NCI-H774 (cell line): ENCODE measurements at regions not wholly inside any gene's neighbourhood (a gene's known extent, or its start where the extent isn't known, plus 50 kb on each side); places are given as distances from the start of the nearest gene placed in this dataset.

Experiments used
- DNase-seq: peaks from one replicate; lab custom pipeline; 2025; lab: John Stamatoyannopoulos, UW

DNA sequence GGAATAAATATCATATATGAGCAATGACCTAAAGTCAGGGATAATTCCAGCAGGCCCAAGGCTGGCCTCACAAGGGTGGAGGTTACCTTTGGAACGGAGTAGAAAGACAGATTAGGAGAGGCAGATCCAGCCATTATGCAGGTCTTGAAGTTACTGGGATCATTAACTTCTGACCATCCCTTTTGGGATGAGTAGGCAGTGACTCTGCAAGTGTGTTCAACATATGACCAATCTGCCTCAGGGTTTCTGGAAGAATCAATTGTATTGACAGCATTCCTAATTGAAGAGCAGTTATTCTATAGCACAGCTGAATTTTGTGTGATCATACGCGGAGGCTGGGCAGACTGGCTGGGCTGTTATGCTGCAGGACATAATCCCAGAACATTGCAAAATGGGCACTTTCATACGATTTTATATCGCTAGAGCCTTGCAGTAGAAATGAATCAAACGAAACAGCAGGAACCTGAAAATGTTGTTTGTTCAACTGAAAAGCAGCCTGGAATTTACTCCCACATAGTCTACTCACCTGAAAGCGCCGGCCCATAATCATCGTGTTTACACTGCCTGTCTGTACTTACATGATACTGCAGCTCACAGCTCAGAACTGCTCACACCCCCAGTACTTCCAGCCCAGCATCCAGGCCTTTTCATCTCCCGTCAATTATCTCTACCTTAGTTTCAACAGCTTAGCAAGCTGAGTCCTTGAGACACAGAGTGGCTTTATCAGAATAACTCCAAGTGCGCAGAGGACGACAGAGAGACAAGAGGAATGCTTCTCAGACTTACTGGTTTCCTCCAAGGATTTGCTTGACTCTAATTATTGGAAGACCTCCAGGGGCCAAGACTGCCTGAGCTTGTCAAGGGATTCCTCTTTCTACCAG lies 556.1 kb downstream of the EFNB2 start:
- peak; percentile 41 for DNase-seq

DNA sequence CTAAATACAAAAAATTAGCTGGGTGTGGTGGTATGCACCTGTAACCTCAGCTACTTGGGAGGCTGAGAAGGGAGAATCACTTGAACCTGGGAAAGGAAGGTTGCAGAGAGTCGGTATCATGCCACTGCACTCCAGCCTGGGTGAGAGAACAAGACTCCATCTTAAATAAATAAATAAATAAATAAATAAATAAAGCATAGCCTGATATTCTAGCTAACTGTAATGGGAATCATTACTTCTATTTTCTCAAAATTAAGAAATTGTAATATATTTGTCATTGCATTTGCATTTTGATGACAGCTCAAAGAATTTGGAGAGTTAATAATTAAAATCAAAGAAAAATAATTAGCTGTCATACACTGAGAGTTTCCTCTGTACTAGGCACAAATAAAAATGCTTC lies 561.1 kb downstream of the EFNB2 start:
- no peak for DNase-seq

DNA sequence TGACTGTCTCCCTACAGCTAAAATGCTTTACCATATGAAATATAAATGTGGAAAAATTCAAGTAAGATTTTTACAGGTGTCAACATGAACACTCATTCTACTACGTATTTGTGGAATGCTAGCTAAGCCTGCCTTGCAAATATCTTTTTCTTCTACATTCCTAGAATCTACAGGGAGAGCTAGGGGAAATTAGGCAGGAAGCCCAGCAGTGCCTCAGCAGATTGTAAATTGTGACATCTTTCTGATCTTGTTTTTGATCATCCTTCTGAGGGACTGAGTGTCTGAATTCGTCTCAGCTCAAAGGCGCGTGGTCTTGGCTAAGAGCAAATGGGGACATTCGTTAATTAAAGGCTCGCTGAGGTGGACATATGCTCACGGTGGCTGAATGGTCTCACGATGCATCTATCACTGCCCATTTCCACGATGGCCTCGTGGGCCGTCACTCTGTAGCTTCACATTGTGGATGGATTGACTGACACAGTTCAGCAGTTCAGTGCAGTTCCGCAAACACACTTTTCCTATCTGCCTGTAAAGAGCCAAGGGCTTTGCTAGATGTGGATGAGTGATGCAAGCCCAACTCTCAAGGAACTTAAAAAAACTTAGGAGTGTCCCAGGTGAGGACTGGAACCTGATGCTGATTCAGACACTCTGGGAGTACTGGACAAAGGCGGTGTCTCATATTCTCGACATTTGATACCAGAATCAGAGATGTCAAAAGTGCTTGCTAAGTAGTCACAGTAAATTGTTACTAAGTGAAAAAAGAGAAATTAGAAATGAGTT lies 562.5 kb downstream of the EFNB2 start:
- DNase-seq, result no peak

DNA sequence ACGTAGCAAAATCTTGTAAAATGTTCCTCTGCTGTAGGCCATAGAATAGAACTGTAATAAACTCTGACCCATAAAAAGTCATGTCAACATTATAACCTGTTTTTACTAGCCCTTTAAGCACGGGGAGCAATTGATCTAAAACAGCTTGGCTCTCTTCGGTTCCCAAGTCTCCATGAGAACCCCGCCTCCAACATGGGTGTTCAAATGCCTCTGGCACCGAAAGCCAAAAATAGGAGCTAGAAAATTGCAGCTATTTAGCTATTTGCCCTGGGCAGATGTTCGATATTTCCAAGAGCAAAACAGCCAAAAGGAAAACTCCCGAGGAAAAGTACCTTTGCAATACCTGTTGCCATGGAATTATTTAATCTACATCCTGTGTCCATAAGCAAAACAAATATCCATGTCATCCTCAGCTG lies 563.1 kb downstream of the EFNB2 start:
- DNase-seq, result no peak

DNA sequence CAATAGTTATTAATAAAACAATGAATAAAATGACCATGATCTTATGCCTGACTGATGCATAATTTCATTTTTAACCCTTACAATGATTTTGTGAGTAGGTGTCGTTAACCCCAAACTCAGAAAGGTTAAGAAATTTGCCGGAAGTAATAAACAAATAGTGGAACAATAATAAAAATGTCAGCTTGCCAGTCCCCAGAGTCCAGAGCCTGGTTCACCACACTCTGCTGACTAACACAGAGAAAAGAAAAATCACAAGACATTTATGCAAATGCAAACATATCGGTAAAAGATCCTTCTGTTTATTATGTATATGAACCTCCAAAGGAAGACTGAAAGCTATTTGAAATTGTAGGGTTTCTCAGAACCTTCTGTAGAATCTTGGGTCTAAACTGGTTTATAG lies 563.7 kb downstream of the EFNB2 start:
- no peak for DNase-seq

DNA sequence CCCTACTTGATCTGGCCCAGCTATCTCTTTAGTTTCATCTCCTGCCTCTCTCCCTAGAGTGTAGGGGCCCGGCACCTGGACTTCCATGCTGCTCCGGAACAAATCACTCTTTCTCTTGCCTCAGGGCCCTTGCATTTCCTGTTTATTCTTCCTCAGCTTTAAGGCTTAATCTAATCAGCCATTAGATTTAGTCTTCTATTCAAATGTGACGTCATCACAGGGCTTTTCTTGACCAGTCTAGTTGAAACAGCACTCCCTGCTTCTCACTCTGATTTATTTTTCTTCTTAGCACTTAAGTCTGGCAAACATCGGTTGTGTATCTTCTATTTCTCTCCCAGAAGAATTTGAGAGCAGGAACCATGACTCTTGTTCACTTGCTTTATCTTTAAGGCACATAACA lies 564.1 kb downstream of the EFNB2 start:
- no peak for DNase-seq

DNA sequence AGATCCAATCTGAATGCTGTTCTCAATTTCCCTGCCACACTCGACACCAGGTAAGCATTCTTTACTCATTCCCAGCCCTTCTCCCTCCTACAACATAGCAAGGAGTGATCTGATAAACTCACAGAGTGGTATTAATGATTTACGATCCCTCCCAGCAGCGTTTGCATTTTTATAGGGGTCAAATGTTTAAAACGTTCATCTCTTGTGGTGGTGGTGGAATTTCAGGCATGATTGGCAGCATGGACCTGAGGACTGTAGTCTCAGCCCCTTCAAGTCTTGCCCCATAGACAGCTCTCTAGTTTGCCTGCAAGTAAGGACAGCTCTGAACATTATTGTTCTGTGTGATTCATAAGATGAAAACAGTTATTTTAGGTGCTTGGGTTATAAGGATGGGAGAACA lies 565.7 kb downstream of the EFNB2 start:
- DNase-seq, result no peak

DNA sequence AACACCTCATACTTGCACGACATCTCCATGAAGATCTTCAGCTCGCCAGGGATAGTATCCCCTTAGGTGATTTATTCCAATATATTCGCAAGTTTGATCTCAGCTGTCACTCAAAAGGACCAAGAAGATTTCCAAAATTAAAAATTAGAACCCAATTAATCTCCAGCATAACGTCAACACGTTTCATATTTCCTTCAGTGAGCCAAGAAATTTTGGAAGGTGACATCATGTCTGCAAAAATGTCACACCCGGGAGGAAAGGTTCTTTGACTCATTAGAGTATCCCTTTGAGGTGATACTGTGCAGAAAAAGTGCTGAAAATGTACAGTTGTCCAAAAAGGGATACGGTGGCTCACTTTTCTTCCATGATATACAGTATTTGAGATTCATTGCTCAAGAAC lies 569.6 kb downstream of the EFNB2 start:
- no peak for DNase-seq

DNA sequence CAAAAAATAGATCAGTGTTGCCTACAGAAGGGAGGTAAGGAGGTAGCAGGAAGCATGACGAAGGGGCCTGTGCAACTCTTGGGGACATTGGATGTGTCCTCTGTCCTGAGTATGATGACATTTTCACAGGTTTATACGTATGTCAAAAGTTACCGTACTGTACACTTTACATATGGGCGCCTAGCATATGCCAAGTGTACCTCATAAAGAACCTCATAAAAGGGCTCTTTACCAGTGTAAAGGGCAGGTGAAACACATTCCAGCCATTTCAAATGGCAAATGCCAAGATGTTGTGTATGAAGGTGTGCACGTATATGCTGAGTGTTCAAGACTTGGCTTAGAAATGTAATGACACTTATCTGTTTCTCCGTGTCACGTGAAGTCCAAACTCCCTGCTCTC lies 573.4 kb downstream of the EFNB2 start:
- DNase-seq, result no peak

DNA sequence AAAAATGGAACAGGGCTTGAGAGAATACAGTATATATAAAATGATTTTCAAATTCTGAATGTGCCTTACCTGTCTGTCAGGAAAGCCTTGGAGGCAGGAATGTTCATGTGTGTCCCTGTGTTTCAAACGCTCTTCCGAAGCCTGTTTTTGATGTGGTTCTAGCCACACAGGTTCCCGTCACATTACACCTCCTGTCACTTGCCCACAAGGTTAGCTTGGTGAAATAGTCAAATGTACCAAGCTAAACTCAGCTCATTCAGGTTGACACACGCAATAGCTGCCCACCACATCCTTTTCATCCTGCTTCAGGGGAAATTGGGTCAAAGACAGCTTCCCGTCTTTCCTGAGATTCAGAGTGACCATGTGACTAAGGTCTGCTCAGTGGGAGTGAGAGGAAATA lies 574.0 kb downstream of the EFNB2 start:
- no peak for DNase-seq

DNA sequence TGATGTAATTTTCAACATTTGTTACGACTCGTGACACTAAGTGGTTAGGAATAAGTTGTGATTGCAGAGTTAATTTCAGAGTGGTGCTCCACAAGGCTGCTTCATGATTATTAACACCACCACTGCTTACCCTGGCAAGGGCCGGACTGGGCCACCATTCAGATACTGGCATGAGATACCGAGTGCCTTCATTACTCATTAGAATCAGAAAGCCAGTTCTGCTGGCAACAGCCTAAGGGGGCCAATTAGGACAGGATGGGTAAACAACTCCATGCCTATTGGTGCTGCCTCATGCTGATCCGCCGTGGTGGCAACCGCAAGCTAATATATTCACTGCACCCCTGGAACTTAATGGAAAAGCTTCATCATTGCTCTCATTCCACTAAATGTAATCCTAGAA lies 575.1 kb downstream of the EFNB2 start:
- DNase-seq, result no peak

DNA sequence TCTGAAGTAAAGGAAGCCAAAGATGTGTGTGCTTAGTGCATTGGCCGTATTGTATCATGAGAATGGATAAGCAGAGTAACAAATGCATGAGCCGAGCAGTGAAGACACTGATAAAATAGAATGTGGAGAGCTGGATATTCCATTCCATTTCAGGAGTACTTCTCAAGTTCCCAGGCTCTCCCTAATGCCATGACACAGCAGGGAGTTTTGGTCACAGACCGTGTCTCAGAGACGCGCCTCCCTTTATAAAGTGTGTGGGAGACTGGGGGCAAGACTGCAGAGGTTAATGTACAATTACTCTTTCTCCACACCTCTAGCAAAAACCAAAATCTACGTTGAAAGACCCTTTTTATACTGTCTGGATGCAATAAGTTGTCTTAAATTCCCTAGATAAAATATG lies 575.6 kb downstream of the EFNB2 start:
- DNase-seq, result no peak

DNA sequence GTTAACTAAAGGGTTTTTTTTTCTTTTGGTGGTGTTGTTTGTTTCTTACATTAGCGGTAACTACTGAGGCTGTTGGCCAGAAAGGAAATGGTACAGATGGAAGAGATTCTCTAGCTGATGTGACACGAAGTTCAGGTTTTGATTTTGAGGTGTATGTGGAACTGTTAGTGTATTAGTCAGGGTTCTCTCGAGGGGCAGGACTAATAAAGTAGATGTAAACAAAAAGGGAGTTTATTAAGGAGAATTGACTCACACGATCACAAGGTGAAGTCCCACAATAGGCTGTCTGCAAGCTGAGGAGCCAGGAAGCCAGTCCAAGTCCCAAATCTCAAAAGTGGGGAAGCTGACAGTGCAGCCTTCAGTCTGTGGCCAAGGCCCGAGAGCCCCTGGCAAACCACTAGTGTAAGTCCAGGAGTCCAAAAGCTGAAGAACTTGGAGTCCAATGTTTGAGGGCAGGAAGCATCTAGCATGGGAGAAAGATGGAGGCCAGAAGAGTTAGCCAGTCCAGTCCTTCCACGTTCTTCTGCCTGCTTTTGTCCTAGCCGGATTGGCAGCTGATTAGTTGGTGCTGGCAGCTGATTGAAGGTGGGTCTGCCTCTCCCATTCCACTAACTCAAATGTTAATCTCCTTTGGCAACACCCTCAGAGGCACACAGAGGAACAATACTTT lies 577.6 kb downstream of the EFNB2 start:
- no peak for DNase-seq

DNA sequence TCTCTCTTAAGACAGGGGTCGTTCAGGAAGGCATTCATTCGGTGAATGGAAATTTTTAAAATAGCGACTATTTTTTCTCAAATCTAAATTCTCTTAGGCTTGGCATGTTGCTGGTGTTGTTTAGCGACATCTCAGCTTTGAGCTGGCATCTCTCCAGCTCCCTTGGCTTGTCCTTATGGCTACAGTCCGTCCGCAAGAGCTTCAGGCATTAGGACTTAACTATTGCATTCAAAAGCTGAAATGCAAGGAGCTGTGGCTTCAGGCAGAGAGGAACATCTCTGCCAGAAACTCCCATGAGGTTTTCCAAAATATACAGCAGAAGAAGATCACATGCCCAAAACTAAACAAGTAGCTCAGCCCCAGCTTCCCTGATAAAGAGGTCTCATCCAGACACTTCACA lies 578.5 kb downstream of the EFNB2 start:
- no peak for DNase-seq

DNA sequence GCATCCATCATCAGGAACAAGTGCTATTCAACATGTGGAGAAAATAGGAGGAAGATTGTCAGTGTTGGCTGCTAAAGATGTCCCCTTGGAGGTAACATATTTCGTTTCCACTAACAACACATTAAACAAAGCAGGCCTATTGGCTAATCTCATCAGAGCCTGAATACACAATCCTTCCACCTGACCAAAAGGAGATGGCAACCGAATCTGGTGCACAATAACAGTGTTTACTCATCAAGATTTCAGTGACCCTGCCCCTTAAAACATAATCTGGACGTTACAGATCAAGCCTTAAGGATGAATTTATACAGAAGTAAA lies 582.5 kb downstream of the EFNB2 start:
- no peak for DNase-seq

DNA sequence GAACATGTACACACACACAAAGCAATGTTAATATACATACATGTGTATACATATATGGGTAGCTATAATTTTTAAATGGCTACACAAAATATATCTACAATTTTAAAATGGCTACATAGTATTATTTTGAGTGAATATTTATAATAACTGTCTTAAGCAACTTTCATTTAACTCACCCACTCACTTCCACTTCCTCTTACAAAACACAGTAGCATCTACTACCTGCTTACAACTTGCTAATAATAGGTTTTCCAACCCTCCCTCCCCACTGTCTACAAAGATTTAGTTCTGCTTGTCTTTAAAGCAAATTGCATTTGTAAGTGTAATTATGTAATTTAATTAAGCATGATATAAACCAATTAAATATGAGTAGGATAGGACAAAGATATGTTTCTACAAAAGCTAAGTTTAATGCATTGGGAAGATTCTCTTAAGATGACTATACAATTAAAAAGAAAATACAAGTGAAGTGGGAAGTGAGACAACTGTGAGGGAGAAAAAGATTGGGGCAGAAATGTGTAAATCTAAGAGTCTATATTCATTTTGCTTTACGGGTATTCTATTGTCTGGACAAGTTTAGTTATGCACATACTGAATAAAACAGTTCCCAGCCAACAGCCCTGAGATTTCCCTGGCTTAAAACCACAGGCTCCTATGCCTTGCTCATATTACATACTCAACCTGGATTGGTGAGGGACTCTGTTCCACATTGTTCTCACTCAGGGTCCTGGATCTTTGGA lies 583.1 kb downstream of the EFNB2 start:
- DNase-seq, result no peak

DNA sequence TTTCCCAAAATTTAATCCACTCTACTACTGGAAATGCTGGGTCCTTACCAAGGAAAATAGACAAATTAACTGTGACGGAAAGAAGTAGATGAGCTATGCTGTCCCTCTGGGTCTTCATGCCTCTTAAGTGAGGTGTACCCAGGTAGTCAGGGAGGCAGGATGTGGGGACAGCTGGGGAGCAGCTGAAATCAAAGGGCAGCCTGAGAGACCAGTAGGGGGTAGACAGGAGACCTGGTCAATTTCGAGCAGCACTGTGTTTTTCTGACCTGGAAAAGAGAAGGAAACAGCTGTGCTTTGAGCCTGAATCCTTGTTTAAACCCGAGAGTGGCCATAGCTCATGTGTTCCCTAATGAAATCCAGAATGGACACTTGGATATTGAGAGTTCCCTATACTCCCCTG lies 587.3 kb downstream of the EFNB2 start:
- no peak for DNase-seq

DNA sequence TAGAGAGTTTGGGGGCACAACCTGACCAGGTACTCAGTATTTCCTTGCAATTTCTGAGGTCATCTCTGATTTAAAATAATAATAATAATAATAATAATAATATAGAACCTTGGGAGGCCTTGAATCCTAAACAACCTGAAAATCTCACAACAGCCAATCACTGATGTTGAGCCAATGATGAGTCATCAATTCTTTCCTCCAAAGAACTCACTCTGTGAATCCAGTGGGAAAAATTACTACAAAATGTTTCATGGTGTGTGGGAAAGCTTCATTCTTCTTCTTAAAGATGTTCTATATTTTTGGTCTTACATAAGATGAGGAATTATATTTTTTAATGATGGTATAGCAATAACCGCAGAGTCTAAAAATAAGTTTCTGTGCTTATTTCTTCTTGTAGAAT lies 594.6 kb downstream of the EFNB2 start:
- no peak for DNase-seq

DNA sequence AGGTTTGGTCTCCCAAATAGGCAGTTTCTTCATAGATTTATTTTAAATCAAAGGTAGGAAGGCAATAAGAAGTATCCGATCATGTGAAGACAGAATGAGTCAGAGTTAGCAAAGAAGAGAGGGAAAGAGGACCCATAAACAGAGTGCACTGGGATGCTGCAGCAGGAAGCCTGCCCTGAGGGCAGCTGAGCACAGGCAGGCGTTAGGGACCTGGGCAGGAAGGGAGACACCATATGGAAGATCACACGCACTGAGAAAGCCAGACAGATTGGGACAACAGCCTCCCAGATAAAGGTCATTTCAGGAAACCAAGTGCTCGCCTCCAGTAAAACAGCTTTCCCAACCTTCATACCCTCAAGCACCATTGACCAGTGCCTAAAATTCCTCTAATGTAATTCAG lies 598.0 kb downstream of the EFNB2 start:
- no peak for DNase-seq

DNA sequence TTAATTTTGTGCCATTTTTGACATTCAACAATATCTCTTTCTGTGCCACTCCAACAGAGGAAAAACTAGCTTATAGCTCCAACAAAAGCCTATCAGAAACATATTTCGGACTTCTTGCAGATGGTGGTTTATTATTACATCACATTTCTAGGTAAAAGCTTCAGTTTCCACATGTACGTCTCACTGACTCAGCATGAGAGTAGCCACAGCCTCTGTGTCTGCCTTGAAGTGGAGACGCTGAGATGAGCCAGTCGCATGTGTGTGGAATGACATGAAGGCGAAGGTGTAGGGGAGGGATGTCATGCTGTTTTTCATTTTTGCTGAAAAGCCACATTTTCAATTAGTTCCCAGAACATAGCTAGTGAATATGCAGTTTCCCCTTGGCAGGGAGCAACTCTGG lies 598.6 kb downstream of the EFNB2 start:
- DNase-seq, result no peak

DNA sequence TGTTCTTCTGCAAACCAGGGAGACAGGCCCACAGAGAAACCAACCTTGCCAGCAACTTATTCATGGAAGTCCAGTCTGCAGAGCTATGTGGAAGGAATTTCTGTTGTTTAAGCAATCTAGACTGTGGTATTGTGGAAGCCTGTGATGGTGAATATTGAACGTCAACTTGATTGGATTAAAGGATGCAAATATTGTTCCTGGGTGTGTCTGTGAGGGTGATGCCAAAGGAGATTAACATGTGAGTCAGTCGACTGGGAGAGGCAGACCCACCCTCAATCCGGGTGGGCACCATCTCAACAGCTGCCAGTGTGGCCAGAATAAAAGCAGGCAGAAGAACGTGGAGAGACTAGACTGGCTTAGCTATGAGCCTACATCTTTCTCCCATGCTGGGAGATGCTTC lies 606.0 kb downstream of the EFNB2 start:
- no peak for DNase-seq

DNA sequence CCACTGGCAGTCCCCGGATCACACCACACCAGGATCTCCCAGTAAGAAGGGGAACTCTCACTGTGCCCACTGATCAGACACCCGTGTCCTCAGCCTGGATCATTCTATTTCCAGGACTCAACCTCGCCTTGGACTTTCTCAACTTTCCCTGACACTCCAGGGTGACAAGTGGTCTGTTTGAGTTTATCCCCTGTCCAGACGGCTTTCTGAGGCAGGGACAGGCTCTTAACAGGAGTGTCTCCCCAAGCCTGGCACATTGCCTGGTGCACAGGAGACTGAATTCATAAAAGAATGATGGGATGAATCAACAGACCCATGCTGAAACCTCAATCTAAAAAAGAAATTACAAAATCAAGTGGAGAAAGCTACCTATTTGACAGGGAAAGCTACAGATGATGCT lies 606.6 kb downstream of the EFNB2 start:
- no peak for DNase-seq
